Spleen (tissue), 11 donors: ENCODE measurements at regions not wholly inside any gene's neighbourhood (a gene's known extent, or its start where the extent isn't known, plus 50 kb on each side); places are given as distances from the start of the nearest gene placed in this dataset.
A peak's percentile ranks its signal among the peaks of the same experiment; 100 is the strongest.

ENCODE experiments used
- DNase-seq: peaks from one replicate; pipeline ENCODE4 v3.0.0-alpha.2; 2020
- H3K27ac ChIP-seq, 8 donors: fragments of 200-600 bp; sonication (generic) in 7 of 8; 1 replicate in 4 of 8; 2 replicates in 4 of 8; pipeline versions ENCODE4 v1.5.0 to v1.8.0; 2016 to 2021; ENCODE audit warnings: inconsistent platforms in 4 of 8, mild to moderate bottlenecking in 4 of 8, moderate library complexity in 1 of 8
- H3K27me3 ChIP-seq, 7 donors: fragments of 200-600 bp; sonication (generic) in 6 of 7; replicated peaks in 1 of 7; 1 replicate in 4 of 7; 2 replicates in 3 of 7; pipeline versions ENCODE4 v1.5.0 to v1.8.0; 2016 to 2021; ENCODE audit warnings: inconsistent platforms in 3 of 7, mild to moderate bottlenecking in 1 of 7
- H3K36me3 ChIP-seq, 6 donors: fragments of 200-600 bp; sonication (generic) in 5 of 6; 1 replicate in 4 of 6; 2 replicates in 2 of 6; pipeline versions ENCODE4 v1.5.0 to v1.8.0; 2016 to 2021; ENCODE audit warnings: inconsistent platforms in 2 of 6
- H3K4me1 ChIP-seq, 6 donors: fragments of 200-600 bp; sonication (generic) in 5 of 6; 1 replicate in 3 of 6; 2 replicates in 3 of 6; pipeline versions ENCODE4 v1.5.0 to v1.8.0; 2016 to 2021; ENCODE audit warnings: inconsistent platforms in 3 of 6
- H3K4me3 ChIP-seq, 8 donors: fragments of 200-600 bp; sonication (generic) in 7 of 8; 1 replicate in 4 of 8; 2 replicates in 4 of 8; pipeline versions ENCODE4 v1.5.0 to v1.8.0; 2016 to 2021; ENCODE audit warnings: inconsistent platforms in 4 of 8, mild to moderate bottlenecking in 4 of 8, moderate library complexity in 2 of 8
- H3K9me3 ChIP-seq, 8 donors: fragments of 200-600 bp; sonication (generic) in 7 of 8; 1 replicate in 4 of 8; 2 replicates in 4 of 8; pipeline versions ENCODE4 v1.5.0 to v1.8.0; 2016 to 2021; ENCODE audit warnings: inconsistent platforms in 4 of 8
- POLR2A ChIP-seq, 3 donors: fragments of 450-650 bp; IDR thresholded peaks; one replicate each; pipeline ENCODE4 v1.5.1; 2017; ENCODE audit warnings: antibody characterized with exemption in 3 of 3, mild to moderate bottlenecking in 1 of 3
- POLR2AphosphoS5 ChIP-seq, 3 donors: sonication (generic); formaldehyde crosslinking; IDR thresholded peaks; one replicate each; pipeline ENCODE4 v1.5.1; 2017; ENCODE audit warnings: antibody characterized with exemption in 3 of 3
- WGBS, 5 donors: extraction: QIAGEN DNeasy Blood & Tissue Kit in 3 of 5; methylation state at CpG; one replicate each; pipeline versions ENCODE4 v1.1.5 to v1.1.7; 2013 to 2018; 5-methylcytosine and 5-hydroxymethylcytosine counted together
- intact Hi-C: fragments of 100-400 bp; cut with DNase I; formaldehyde crosslinking; loops from one replicate; pipeline ENCODE4 v1.15.0; 2023; ENCODE audit warnings: low total_unique reads
- TF ChIP-seq, protein P1 (sequence below), 11 experiments: fragments of 200-600 bp in 7 of 11; fragments of 450-650 bp in 4 of 11; sonication (generic) in 4 of 11; IDR thresholded peaks in 8 of 11; conservative IDR thresholded peaks in 3 of 11; 1 replicate in 7 of 11; 2 replicates in 4 of 11; pipeline versions ENCODE4 v1.4.0 to v1.8.0; 2016 to 2021; ENCODE audit warnings: antibody characterized with exemption in 11 of 11, inconsistent platforms in 4 of 11, mild to moderate bottlenecking in 1 of 11
- donor health status: healthy with polysubstance abuse.
- donor health status: DM: no; HTN: no; CAD: no; lungs with moderate emphysema.
- donor health status: DM: no; HTN: no; CAD: no.
- donor health status: Bipolar disorder and iron deficiency.
- donor health status: healthy.
- donor health status: DM: no; HTN: no; CAD: no.
- donor health status: DM: yes; HTN: yes; CAD: no.

DNA sequence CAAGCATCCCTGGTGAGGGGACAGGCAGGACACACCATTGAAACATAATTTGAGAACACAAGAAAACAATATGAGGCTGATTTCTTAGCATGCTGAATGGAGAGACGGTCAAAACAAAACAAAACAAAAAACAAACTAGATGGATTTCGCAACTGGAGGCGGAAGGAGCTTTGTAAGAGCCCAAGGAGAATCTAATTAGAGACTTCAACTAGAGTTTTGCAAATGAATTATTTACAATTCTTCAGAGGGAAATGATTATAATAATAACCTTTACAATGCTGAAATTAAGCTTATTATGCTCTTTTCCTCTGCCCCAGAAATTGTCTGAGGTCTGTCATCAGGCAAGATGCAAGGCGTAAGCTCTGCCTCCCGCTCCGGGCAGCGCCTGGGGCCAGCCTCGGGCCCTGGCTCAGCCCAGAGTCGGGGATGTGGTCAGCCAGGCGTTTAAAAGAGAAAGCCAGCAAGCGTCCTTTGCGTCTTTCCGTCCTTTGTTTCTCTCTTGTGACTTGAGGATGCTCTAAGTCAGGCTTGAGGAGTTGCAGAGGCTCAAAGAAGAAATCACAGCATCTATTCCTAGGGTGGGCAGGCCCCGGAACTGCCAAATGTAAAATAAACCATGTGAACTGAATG, 139.6 kb downstream of the TWIST2 start:
- H3K36me3 ChIP-seq = no peaks in the 10 kb centered on the region
- WGBS, 5 donors = 79 to 90% (median 85%) methylated on average over 14 of the region's 14 CpGs
- H3K9me3 ChIP-seq = no peaks in the 10 kb centered on the region
- intact Hi-C loops = no loop called here
- H3K27me3 ChIP-seq = peaks cover 0 to 29% (median 0%) of the 10 kb centered on the region in 7 donors
- no peak overlapping the region for H3K27ac ChIP-seq
- H3K4me3 ChIP-seq = no peak overlapping the region
- H3K4me1 ChIP-seq = no peaks in the 10 kb centered on the region
- DNase-seq = peak; percentile 25
- TF ChIP-seq POLR2AphosphoS5 (IDR thresholded peaks at IDR 0.05) (no peak), POLR2A (IDR thresholded peaks at IDR 0.05) (no peak)
- TF ChIP-seq, protein P1, sequence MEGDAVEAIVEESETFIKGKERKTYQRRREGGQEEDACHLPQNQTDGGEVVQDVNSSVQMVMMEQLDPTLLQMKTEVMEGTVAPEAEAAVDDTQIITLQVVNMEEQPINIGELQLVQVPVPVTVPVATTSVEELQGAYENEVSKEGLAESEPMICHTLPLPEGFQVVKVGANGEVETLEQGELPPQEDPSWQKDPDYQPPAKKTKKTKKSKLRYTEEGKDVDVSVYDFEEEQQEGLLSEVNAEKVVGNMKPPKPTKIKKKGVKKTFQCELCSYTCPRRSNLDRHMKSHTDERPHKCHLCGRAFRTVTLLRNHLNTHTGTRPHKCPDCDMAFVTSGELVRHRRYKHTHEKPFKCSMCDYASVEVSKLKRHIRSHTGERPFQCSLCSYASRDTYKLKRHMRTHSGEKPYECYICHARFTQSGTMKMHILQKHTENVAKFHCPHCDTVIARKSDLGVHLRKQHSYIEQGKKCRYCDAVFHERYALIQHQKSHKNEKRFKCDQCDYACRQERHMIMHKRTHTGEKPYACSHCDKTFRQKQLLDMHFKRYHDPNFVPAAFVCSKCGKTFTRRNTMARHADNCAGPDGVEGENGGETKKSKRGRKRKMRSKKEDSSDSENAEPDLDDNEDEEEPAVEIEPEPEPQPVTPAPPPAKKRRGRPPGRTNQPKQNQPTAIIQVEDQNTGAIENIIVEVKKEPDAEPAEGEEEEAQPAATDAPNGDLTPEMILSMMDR (IDR thresholded peaks at IDR 0.05 in 8 of 11, conservative IDR thresholded peaks at IDR 0.05 in 3 of 11) = no peak

DNA sequence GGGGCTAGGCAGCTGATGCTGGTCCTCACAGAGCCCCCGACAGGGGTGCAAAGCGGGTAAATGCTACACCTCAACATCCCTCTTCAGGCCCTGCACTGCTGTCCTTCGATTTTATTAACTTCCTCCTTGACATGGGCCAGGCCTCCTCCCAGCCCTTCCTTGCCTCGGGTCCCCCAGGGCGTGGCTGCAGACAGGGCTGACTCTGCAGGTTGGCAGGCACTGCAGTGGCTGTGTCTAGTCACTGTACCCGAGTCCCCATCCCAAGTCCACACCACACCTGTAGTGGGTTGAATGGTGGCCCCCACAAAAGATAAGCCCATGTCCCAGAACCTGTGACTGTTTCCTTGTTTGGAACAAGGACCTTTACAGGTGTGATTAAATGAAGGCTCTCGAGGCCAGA, 140.2 kb downstream of the TWIST2 start:
- no peaks in the 10 kb centered on the region for H3K4me1 ChIP-seq
- DNase-seq = peak; percentile 52
- 57 to 67% (median 61%) methylated on average over 7 of the region's 7 CpGs for WGBS, 5 donors

DNA sequence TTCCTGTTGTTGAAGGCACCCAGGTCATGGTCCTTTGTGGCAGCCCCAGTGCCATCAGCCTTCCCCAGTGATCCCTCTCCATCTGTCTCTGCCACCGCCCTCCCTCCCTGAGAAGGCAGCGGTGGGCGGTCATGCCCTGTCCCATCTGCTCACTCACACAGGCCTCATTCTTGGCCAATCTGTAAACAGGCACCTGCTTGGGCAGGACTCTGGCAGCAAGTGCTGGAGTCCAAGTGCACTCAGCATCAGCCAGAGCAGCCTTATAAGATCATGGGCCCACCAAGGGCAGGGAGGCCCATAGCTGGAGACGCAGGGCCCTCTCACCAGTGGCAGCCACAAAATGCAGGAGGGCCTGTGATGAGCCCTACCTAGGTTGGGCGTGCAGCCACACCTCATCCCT, 140.9 kb downstream of the TWIST2 start:
- TF ChIP-seq, protein P1 (IDR thresholded peaks at IDR 0.05 in 8 of 11, conservative IDR thresholded peaks at IDR 0.05 in 3 of 11) = no peak
- TF ChIP-seq POLR2A (IDR thresholded peaks at IDR 0.05) = no peak
- TF ChIP-seq POLR2AphosphoS5 (IDR thresholded peaks at IDR 0.05) = no peak
- H3K9me3 ChIP-seq = peaks cover 0 to 3% (median under 1%) of the 10 kb centered on the region in 8 donors
- no peaks in the 10 kb centered on the region for H3K4me1 ChIP-seq
- intact Hi-C loops = no loop called here
- no peak overlapping the region for H3K27ac ChIP-seq
- no peaks in the 10 kb centered on the region for H3K36me3 ChIP-seq
- peaks cover 0 to 27% (median 0%) of the 10 kb centered on the region in 7 donors for H3K27me3 ChIP-seq
- 87 to 98% (median 97%) methylated on average over 5 of the region's 5 CpGs for WGBS, 5 donors
- peak; percentile 41 for DNase-seq
- H3K4me3 ChIP-seq = no peak overlapping the region

More for the DNA sequence above, 140.2 kb downstream of the TWIST2 start:
- H3K36me3 ChIP-seq = no peaks in the 10 kb centered on the region
- no peak overlapping the region for H3K27ac ChIP-seq
- peaks cover 0 to 29% (median 0%) of the 10 kb centered on the region in 7 donors for H3K27me3 ChIP-seq
- intact Hi-C loops = no loop called here
- H3K9me3 ChIP-seq = no peaks in the 10 kb centered on the region
- no peak overlapping the region for H3K4me3 ChIP-seq
- no peak for TF ChIP-seq POLR2AphosphoS5 (IDR thresholded peaks at IDR 0.05)
- TF ChIP-seq, protein P1 (IDR thresholded peaks at IDR 0.05 in 8 of 11, conservative IDR thresholded peaks at IDR 0.05 in 3 of 11) = no peak
- TF ChIP-seq POLR2A (IDR thresholded peaks at IDR 0.05) = no peak

DNA sequence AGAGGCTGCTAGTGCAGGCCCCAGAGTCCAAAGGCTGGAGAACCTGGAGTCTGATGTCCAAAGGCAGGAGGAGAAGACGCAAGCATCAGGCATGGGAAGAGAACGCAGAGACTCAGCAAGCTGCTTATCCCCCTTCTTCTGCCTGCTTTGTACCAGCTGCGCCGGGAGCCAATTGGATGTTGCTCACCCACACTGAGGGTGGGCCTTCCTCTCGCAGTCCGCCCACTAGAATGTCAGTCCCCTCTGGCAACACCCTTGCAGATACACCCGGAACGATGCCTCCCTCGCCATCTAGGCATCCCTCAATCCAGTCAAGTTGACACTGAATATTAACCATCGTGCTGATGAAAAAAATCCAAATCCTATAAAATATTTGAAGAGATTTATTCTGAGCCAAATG, 141.6 kb downstream of the TWIST2 start:
- no peak for DNase-seq
- TF ChIP-seq POLR2A (IDR thresholded peaks at IDR 0.05) (no peak), POLR2AphosphoS5 (IDR thresholded peaks at IDR 0.05) (no peak)
- TF ChIP-seq, protein P1 (IDR thresholded peaks at IDR 0.05 in 8 of 11, conservative IDR thresholded peaks at IDR 0.05 in 3 of 11) = no peak
- no peaks in the 10 kb centered on the region for H3K36me3 ChIP-seq
- 85 to 94% (median 90%) methylated on average over 9 to 10 of the region's 10 CpGs for WGBS, 5 donors
- intact Hi-C loops = no loop called here
- H3K27ac ChIP-seq = no peak overlapping the region
- no peak overlapping the region for H3K4me3 ChIP-seq
- H3K4me1 ChIP-seq = no peaks in the 10 kb centered on the region
- H3K9me3 ChIP-seq = peaks cover 0 to 10% (median 7%) of the 10 kb centered on the region in 8 donors
- H3K27me3 ChIP-seq = peaks cover 0 to 21% (median 0%) of the 10 kb centered on the region in 7 donors
